GDM1 (cell line): ENCODE measurements at regions not wholly inside any gene's neighbourhood (a gene's known extent, or its start where the extent isn't known, plus 50 kb on each side); places are given as distances from the start of the nearest gene placed in this dataset.
"Not testable (repeated sequence)": the region's sequence is repeated elsewhere in the genome, so short reads cannot be mapped to it uniquely, and the experiment has no call there.

ENCODE experiments used
- DNase-seq: peaks from one replicate; lab custom pipeline; 2025; lab: John Stamatoyannopoulos, UW

GRCh38 chr14:21902561-21903181, 229.1 kb upstream of the OR4E1 start:
- peak; percentile 50 for DNase-seq

GRCh38 chr14:21894898-21895194, 221.2 kb upstream of the OR4E1 start:
- DNase-seq, result not testable (repeated sequence)

GRCh38 chr14:21894003-21894897, 220.6 kb upstream of the OR4E1 start:
- DNase-seq, result peak; percentile 62

- DNase-seq, result no peak
These were observed 218.3 kb upstream of the OR4E1 start for GRCh38 chr14:21891921-21892320.

GRCh38 chr14:21884995-21885394, 211.4 kb upstream of the OR4E1 start:
- no peak for DNase-seq

- DNase-seq, result no peak
These were observed 208.6 kb upstream of the OR4E1 start for GRCh38 chr14:21882226-21882625.

- no peak for DNase-seq
These were observed 207.3 kb upstream of the OR4E1 start for GRCh38 chr14:21880918-21881317.

GRCh38 chr14:21875791-21876190, 202.2 kb upstream of the OR4E1 start:
- no peak for DNase-seq

GRCh38 chr14:21874946-21875345, 201.3 kb upstream of the OR4E1 start:
- DNase-seq, result no peak

- peak; percentile 59 for DNase-seq
These were observed 200.5 kb upstream of the OR4E1 start for GRCh38 chr14:21874167-21874566.

GRCh38 chr14:21868442-21869046, 194.9 kb upstream of the OR4E1 start:
- DNase-seq, result peak; percentile 76

- DNase-seq, result no peak
These were observed 193.9 kb upstream of the OR4E1 start for GRCh38 chr14:21867541-21867940.

GRCh38 chr14:21866479-21866878, 192.9 kb upstream of the OR4E1 start:
- DNase-seq, result no peak

GRCh38 chr14:21863289-21863688, 189.7 kb upstream of the OR4E1 start:
- no peak for DNase-seq

GRCh38 chr14:21861153-21861552, 187.5 kb upstream of the OR4E1 start:
- no peak for DNase-seq

- peak; percentile 18 for DNase-seq
These were observed 186.6 kb upstream of the OR4E1 start for GRCh38 chr14:21860172-21860571.

- DNase-seq, result no peak
These were observed 179.2 kb upstream of the OR4E1 start for GRCh38 chr14:21852775-21853174.

GRCh38 chr14:21852061-21852664, 178.5 kb upstream of the OR4E1 start:
- DNase-seq, result peak; percentile 48

GRCh38 chr14:21846902-21847301, 173.3 kb upstream of the OR4E1 start:
- not testable (repeated sequence) for DNase-seq

GRCh38 chr14:21846227-21846885, 172.7 kb upstream of the OR4E1 start:
- peak; percentile 50 for DNase-seq

GRCh38 chr14:21840765-21841164, 167.1 kb upstream of the OR4E1 start:
- no peak for DNase-seq

- DNase-seq, result no peak
These were observed 160.2 kb upstream of the OR4E1 start for GRCh38 chr14:21833836-21834235.
